K562 (cell line): ENCODE measurements at regions not wholly inside any gene's neighbourhood (a gene's known extent, or its start where the extent isn't known, plus 50 kb on each side); places are given as distances from the start of the nearest gene placed in this dataset.

Experiments used
- ATAC-seq: fragments of 200-7000 bp; cut with Tn5 transposase; 3 replicates; pipeline ENCODE4 v1.9.1; 2020; ENCODE audit warnings: moderate library complexity
- BruUV-seq: library from RNA; stranded (reverse); fragments of 400-500 nt; replicated peaks from 2 replicates; lab custom pipeline; 2021; lab: Mats Ljungman, UMichigan
- CTCF ChIA-PET: fragments of 300-600 bp; formaldehyde crosslinking; extraction: SDS; loops from one replicate; lab custom pipeline; 2021; ENCODE audit warnings: low intra/inter-chr PET ratio; lab: Yijun Ruan, JAX
- POLR2A ChIA-PET: fragments of 300-600, 350-650 bp; sonication (Branson Sonifier 250); formaldehyde crosslinking; extraction: SDS; loops from one replicate; lab custom pipeline; 2021; ENCODE audit warnings: antibody characterized with exemption, inconsistent platforms; lab: Yijun Ruan, JAX
- DNase-seq, 4 experiments: peaks; one replicate each; pipeline versions ENCODE4 v3.0.0 to v3.0.0-alpha.2; 2011 to 2018; ENCODE audit warnings: low spot score in 3 of 4, mixed read lengths in 3 of 4; ENCODE audit errors: extremely low read depth in 1 of 4
- FAIRE-seq: peaks from 2 replicates; lab custom pipeline; 2011; peaks lifted over from hg19 to GRCh38; lab: Jason Lieb, UNC
- H2AFZ ChIP-seq: 2 replicates; pipeline ENCODE4 v1.6.0; 2011; ENCODE audit warnings: low read depth, low read length, control low read depth, inconsistent platforms
- H3K27ac ChIP-seq: fragments of 200-600 bp; 3 replicates; pipeline ENCODE4 v1.8.0; 2011; ENCODE audit warnings: low read depth, mild to moderate bottlenecking, control low read depth, inconsistent platforms, low read length, moderate library complexity, mixed read lengths; ENCODE audit errors: extremely low read depth
- H3K27me3 ChIP-seq, 2 experiments: fragments of 300-600 bp in 1 of 2; 2 replicates in 1 of 2; 3 replicates in 1 of 2; pipeline versions ENCODE4 v1.6.0 to v1.8.0; 2011; ENCODE audit warnings: inconsistent platforms in 2 of 2, low read length in 2 of 2, mild to moderate bottlenecking in 1 of 2, mixed read lengths in 1 of 2, moderate library complexity in 1 of 2; ENCODE audit not compliant: control insufficient read depth in 2 of 2, insufficient read depth in 2 of 2
- H3K36me3 ChIP-seq: fragments of 300-600 bp; 3 replicates; pipeline ENCODE4 v1.8.0; 2011; ENCODE audit warnings: mild to moderate bottlenecking, low read length, inconsistent platforms; ENCODE audit not compliant: control insufficient read depth, insufficient read depth
- H3K4me1 ChIP-seq, 2 experiments: fragments of 200-600 bp in 1 of 2; replicated peaks in 1 of 2; 2 replicates in 1 of 2; 3 replicates in 1 of 2; pipeline versions ENCODE4 v1.5.1 to v1.8.0; 2011; ENCODE audit warnings: inconsistent platforms in 2 of 2, low read length in 2 of 2, mild to moderate bottlenecking in 1 of 2, mixed read lengths in 1 of 2, moderate library complexity in 1 of 2; ENCODE audit not compliant: control insufficient read depth in 2 of 2, insufficient read depth in 2 of 2
- H3K4me2 ChIP-seq: 2 replicates; pipeline ENCODE4 v1.6.1; 2011; ENCODE audit warnings: low read length, control low read depth, inconsistent platforms, mixed read lengths; ENCODE audit not compliant: insufficient read depth
- H3K4me3 ChIP-seq: fragments of 200-600 bp; sonication (generic), shearing (Covaris generic); 2 replicates; pipeline ENCODE4 v1.5.1; 2016; ENCODE audit warnings: control low read depth, inconsistent platforms
- H3K79me2 ChIP-seq: fragments of 200-600 bp; 3 replicates; pipeline ENCODE4 v1.8.0; 2011; ENCODE audit warnings: low read length, inconsistent platforms; ENCODE audit not compliant: control insufficient read depth, insufficient read depth
- H3K9ac ChIP-seq, 2 experiments: 2 replicates each; pipeline versions ENCODE4 v1.6.0 to v1.6.1; 2011; ENCODE audit warnings: low read depth in 2 of 2, low read length in 2 of 2, control low read depth in 1 of 2, inconsistent platforms in 1 of 2, mild to moderate bottlenecking in 1 of 2, mixed read lengths in 1 of 2; ENCODE audit not compliant: insufficient read depth in 1 of 2
- H3K9me1 ChIP-seq: one replicate; pipeline ENCODE4 v1.6.0; 2011; ENCODE audit warnings: inconsistent platforms, mild to moderate bottlenecking, low read length, moderate library complexity; ENCODE audit not compliant: control insufficient read depth, insufficient read depth
- H3K9me3 ChIP-seq: replicated peaks from 2 replicates; pipeline ENCODE4 v1.5.1; 2011; ENCODE audit warnings: low read depth, low read length, inconsistent platforms; ENCODE audit not compliant: control insufficient read depth, insufficient read depth
- H4K20me1 ChIP-seq: replicated peaks from 2 replicates; pipeline ENCODE4 v1.6.1; 2011; ENCODE audit warnings: low read length, inconsistent platforms, mixed read lengths; ENCODE audit not compliant: control insufficient read depth, insufficient read depth
- BRCA1 ChIP-seq, 2 experiments: fragments of 450-650 bp in 1 of 2; sonication (generic) in 1 of 2; formaldehyde crosslinking in 1 of 2; IDR thresholded peaks; 2 replicates each; pipeline versions ENCODE4 v1.5.0 to v1.6.1; 2017 to 2020; ENCODE audit warnings: mild to moderate bottlenecking in 1 of 2, missing genetic modification reagents in 1 of 2
- ETV1 ChIP-seq: fragments of 450-650 bp; conservative IDR thresholded peaks from 2 replicates; pipeline ENCODE4 v1.6.1; 2016; ENCODE audit warnings: missing genetic modification characterization, control low read depth, low read depth, missing compliant biosample characterization
- MAFF ChIP-seq: IDR thresholded peaks from 2 replicates; pipeline ENCODE4 v1.6.1; 2012; ENCODE audit warnings: low read length, improper control_type of control experiment
- POLR3A ChIP-seq: IDR thresholded peaks from 2 replicates; pipeline ENCODE4 v1.6.1; 2011; ENCODE audit warnings: borderline replicate concordance, mild to moderate bottlenecking, moderate library complexity; ENCODE audit not compliant: insufficient read length, insufficient read depth; ENCODE audit errors: extremely low read depth
- SOX6 ChIP-seq: fragments of 450-650 bp; IDR thresholded peaks from 2 replicates; pipeline ENCODE4 v1.6.1; 2014; ENCODE audit warnings: mild to moderate bottlenecking
- ZBTB7A ChIP-seq: IDR thresholded peaks from 2 replicates; pipeline ENCODE4 v1.6.1; 2011; ENCODE audit warnings: low read depth, mild to moderate bottlenecking, low read length, moderate library complexity, borderline replicate concordance; ENCODE audit not compliant: control insufficient read depth
- ZNF764 ChIP-seq: fragments of 250-450 bp; sonication (Bioruptor Pico); IDR thresholded peaks from 2 replicates; pipeline ENCODE4 v1.4.0; 2020; ENCODE audit warnings: low read depth, mild to moderate bottlenecking, moderate library complexity
- WGBS: fragments of 100-300 bp; shearing (Covaris generic); methylation state at CpG from one replicate; pipeline ENCODE4 v1.1.6; 2016; ENCODE audit warnings: low coverage, mixed read lengths; ENCODE audit not compliant: insufficient coverage; ENCODE audit errors: missing lambda C conversion rate; 5-methylcytosine and 5-hydroxymethylcytosine counted together
- in situ Hi-C: fragments of 300-500 bp; cut with MboI; formaldehyde crosslinking; loops from 4 replicates; pipeline ENCODE4 v1.15.0; 2018; ENCODE audit warnings: inconsistent platforms, mixed read lengths
- intact Hi-C: fragments of 100-400 bp; cut with micrococcal nuclease; formaldehyde crosslinking; loops from 2 replicates; pipeline ENCODE4 v1.14.2; 2022
- TF ChIP-seq, protein P1 (sequence below): sonication (generic); formaldehyde crosslinking; IDR thresholded peaks from 2 replicates; pipeline ENCODE4 v1.8.0; 2022; ENCODE audit warnings: mild to moderate bottlenecking, low read depth, missing genetic modification reagents
- TF ChIP-seq, protein P2 (sequence below): fragments of 450-650 bp; IDR thresholded peaks from one replicate; pipeline ENCODE4 v1.6.1; 2018; ENCODE audit warnings: mild to moderate bottlenecking, moderate library complexity; ENCODE audit not compliant: partially characterized antibody
- TF ChIP-seq, protein P3 (sequence below): fragments of 450-650 bp; formaldehyde crosslinking; IDR thresholded peaks from 2 replicates; pipeline ENCODE4 v1.4.0; 2020; ENCODE audit warnings: mild to moderate bottlenecking

DNA sequence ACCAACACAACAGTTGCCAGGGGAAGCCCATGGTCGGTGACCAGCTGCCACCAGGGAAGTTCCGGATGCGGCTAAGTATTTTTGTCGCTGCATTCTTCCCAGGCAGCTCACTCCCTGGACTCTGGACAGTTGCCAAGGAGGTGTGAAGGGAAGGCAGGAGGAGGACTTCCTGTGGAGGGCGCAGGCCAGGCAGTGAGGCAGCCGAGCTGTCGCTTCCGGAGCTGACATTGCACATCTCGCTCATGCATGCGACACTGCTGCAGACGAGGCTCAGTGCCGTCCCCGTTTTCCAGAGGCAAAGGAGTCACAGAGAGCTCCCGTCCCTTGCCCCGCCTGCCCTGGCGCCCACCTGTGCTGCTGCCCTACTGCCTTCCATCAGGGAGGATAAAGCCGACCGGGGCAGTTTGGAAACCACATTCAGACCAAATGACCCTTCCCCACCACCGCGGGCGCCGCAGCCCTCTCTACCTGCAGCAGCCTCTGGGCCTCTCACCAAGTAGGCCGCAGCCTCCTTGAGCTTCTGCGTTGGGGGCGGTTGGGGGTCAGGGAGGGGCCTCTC lies 81.4 kb downstream of the NENF start (continued):
- TF ChIP-seq SOX6, result no peak
- TF ChIP-seq ZBTB7A, result no peak
- TF ChIP-seq, protein P1, sequence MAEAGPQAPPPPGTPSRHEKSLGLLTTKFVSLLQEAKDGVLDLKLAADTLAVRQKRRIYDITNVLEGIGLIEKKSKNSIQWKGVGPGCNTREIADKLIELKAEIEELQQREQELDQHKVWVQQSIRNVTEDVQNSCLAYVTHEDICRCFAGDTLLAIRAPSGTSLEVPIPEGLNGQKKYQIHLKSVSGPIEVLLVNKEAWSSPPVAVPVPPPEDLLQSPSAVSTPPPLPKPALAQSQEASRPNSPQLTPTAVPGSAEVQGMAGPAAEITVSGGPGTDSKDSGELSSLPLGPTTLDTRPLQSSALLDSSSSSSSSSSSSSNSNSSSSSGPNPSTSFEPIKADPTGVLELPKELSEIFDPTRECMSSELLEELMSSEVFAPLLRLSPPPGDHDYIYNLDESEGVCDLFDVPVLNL (CRISPR knock-in tag), result no peak

DNA sequence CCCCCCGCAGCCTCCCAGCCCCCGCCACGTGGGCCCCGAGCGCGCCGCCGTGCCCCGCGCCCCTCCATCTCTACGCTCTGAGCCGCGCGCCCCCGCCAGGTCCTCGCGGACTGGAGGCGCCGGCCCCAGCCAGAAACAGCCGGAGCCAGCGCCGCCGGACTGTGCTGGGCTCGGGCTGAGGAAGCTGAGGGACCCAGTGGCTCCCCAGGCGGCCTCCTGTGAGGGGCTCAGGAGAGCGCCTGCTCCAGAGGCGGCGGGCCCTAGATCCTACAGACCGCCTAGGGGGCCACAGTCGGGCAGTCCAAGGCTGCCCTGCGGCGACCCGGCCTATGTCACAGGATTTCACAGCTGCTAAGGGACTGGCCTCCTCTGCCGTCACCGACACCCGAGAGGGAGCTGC lies 82.1 kb downstream of the NENF start:
- Histone ChIP-seq H3K27ac (no peak overlapping the region), H4K20me1 (peaks cover 4% of the 10 kb centered on the region; the same call in 1 of the 2 replicates), H3K79me2 (no peaks in the 10 kb centered on the region), H3K9me1 (no peaks in the 10 kb centered on the region), H3K4me2 (no peak overlapping the region), H3K27me3 (peaks cover 48 to 62% of the 10 kb centered on the region in 2 experiments), H3K4me1 (peaks cover 8 to 9% of the 10 kb centered on the region in 2 experiments; a peak in 3 of 5 replicates), H3K36me3 (no peaks in the 10 kb centered on the region), H3K9ac (no peak overlapping the region), H2AFZ (no peak overlapping the region), H3K9me3 (no peaks in the 10 kb centered on the region), H3K4me3 (no peak overlapping the region)
- TF ChIP-seq, protein P2, sequence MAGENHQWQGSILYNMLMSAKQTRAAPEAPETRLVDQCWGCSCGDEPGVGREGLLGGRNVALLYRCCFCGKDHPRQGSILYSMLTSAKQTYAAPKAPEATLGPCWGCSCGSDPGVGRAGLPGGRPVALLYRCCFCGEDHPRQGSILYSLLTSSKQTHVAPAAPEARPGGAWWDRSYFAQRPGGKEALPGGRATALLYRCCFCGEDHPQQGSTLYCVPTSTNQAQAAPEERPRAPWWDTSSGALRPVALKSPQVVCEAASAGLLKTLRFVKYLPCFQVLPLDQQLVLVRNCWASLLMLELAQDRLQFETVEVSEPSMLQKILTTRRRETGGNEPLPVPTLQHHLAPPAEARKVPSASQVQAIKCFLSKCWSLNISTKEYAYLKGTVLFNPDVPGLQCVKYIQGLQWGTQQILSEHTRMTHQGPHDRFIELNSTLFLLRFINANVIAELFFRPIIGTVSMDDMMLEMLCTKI, result no peak
- TF ChIP-seq BRCA1 (IDR thresholded peaks at IDR 0.05) (no peak), BRCA1 (CRISPR knock-in tag; IDR thresholded peaks at IDR 0.05) (no peak), MAFF (no peak), ZNF764 (CRISPR knock-in tag) (no peak), ETV1 (no peak), POLR3A (no peak)
- TF ChIP-seq, protein P3, sequence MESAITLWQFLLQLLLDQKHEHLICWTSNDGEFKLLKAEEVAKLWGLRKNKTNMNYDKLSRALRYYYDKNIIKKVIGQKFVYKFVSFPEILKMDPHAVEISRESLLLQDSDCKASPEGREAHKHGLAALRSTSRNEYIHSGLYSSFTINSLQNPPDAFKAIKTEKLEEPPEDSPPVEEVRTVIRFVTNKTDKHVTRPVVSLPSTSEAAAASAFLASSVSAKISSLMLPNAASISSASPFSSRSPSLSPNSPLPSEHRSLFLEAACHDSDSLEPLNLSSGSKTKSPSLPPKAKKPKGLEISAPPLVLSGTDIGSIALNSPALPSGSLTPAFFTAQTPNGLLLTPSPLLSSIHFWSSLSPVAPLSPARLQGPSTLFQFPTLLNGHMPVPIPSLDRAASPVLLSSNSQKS, result no peak
- POLR2A ChIA-PET, result interaction anchor here (0.8 kb wide), 1 partner anchor 98 kb away, joined by 5 read pairs; no protein-coding TSS in a partner anchor
- DNase-seq (no peak), ATAC-seq (no peak; the same call in 1 of the 3 replicates), FAIRE-seq (no peak)
- intact Hi-C loops, result no loop called here
- no TSS peak for BruUV-seq
- WGBS, result 76% methylated on average over 17 of the region's 36 CpGs
- in situ Hi-C loops, result no loop called here
- CTCF ChIA-PET, result no interaction called here
